HCT116 (cell line): ENCODE measurements at regions not wholly inside any gene's neighbourhood (a gene's known extent, or its start where the extent isn't known, plus 50 kb on each side); places are given as distances from the start of the nearest gene placed in this dataset.

Source experiments
- ATAC-seq: fragments of 200-7000 bp; cut with Tn5 transposase; 2 replicates; pipeline ENCODE4 v1.9.1; 2020; ENCODE audit warnings: mild to moderate bottlenecking, moderate library complexity
- BruUV-seq: library from RNA; stranded (reverse); fragments of 400-500 nt; replicated peaks from 2 replicates; lab custom pipeline; 2021; lab: Mats Ljungman, UMichigan
- CTCF ChIA-PET: fragments of 300-600 bp; sonication (Branson Sonifier 250); formaldehyde crosslinking; loops from one replicate; lab custom pipeline; 2021; ENCODE audit warnings: antibody characterized with exemption; lab: Charles Lee
- POLR2A ChIA-PET: fragments of 300-600, 350-600 bp; sonication (Branson Sonifier 250); formaldehyde crosslinking; loops from one replicate; lab custom pipeline; 2021; ENCODE audit warnings: antibody characterized with exemption; lab: Charles Lee
- RAD21 ChIA-PET, 2 experiments: fragments of 300-600 bp; sonication (Branson Sonifier 250); formaldehyde crosslinking; loops; one replicate each; lab custom pipeline; 2023; ENCODE audit warnings: low total read pairs in 2 of 2; ENCODE audit not compliant: uncharacterized antibody in 2 of 2, unreplicated experiment in 2 of 2, low non-redundant PET in 1 of 2; lab: Charles Lee
- DNase-seq: peaks from one replicate; pipeline ENCODE4 v3.0.0-alpha.2; 2010; ENCODE audit warnings: low read depth, low spot score
- H2AFZ ChIP-seq: fragments of 200-600 bp; shearing (Covaris generic), sonication (generic); 2 replicates; pipeline ENCODE4 v1.6.1; 2017; ENCODE audit warnings: low read depth, mixed run types, mixed read lengths, antibody characterized with exemption, low read length; ENCODE audit not compliant: poor library complexity, severe bottlenecking
- H3K27ac ChIP-seq: 2 replicates; pipeline ENCODE4 v1.5.1; 2012; ENCODE audit warnings: low read depth, low read length
- H3K27me3 ChIP-seq: fragments of 200-600 bp; sonication (generic); 2 replicates; pipeline ENCODE4 v1.6.1; 2016; ENCODE audit warnings: mixed run types, low read length, mixed read lengths; ENCODE audit not compliant: insufficient read depth
- H3K36me3 ChIP-seq, 2 experiments: fragments of 200-500 bp in 1 of 2; fragments of 200-600 bp in 1 of 2; sonication (Bioruptor generic) in 1 of 2; sonication (generic) in 1 of 2; 2 replicates each; pipeline versions ENCODE4 v1.5.1 to v1.6.1; 2014 to 2016; ENCODE audit warnings: low read length in 2 of 2, inconsistent platforms in 1 of 2, mixed read lengths in 1 of 2, mixed run types in 1 of 2; ENCODE audit not compliant: insufficient read depth in 2 of 2, control insufficient read depth in 1 of 2
- H3K4me1 ChIP-seq, 2 experiments: fragments of 200-600 bp in 1 of 2; sonication (generic) in 1 of 2; 2 replicates each; pipeline versions ENCODE4 v1.5.1 to v1.6.1; 2012 to 2017; ENCODE audit warnings: low read length in 2 of 2, inconsistent platforms in 1 of 2, mild to moderate bottlenecking in 1 of 2, mixed read lengths in 1 of 2, mixed run types in 1 of 2, moderate library complexity in 1 of 2; ENCODE audit not compliant: insufficient read depth in 2 of 2, control insufficient read depth in 1 of 2
- H3K4me2 ChIP-seq: fragments of 200-600 bp; sonication (generic); 2 replicates; pipeline ENCODE4 v1.6.1; 2017; ENCODE audit warnings: mixed run types, low read length, mixed read lengths
- H3K4me3 ChIP-seq, 2 experiments: fragments of 200-600 bp in 1 of 2; sonication (generic) in 1 of 2; replicated peaks in 1 of 2; 2 replicates each; pipeline ENCODE4 v1.5.1; 2011 to 2016; ENCODE audit warnings: low read length in 2 of 2, control low read depth in 1 of 2, low read depth in 1 of 2, mild to moderate bottlenecking in 1 of 2, mixed read lengths in 1 of 2, mixed run types in 1 of 2
- H3K79me2 ChIP-seq: fragments of 200-600 bp; sonication (generic); 2 replicates; pipeline ENCODE4 v1.6.1; 2017; ENCODE audit warnings: mild to moderate bottlenecking, mixed run types, low read length, moderate library complexity, mixed read lengths; ENCODE audit not compliant: insufficient read depth
- H3K9ac ChIP-seq: fragments of 200-600 bp; sonication (generic); 2 replicates; pipeline ENCODE4 v1.6.1; 2016; ENCODE audit warnings: low read length, mixed read lengths
- H3K9me2 ChIP-seq: fragments of 200-600 bp; sonication (generic), shearing (Covaris generic); 2 replicates; pipeline ENCODE4 v1.6.1; 2017; ENCODE audit warnings: mixed run types, mild to moderate bottlenecking, moderate library complexity; ENCODE audit not compliant: insufficient read depth
- H3K9me3 ChIP-seq, 2 experiments: fragments of 200-500 bp in 1 of 2; fragments of 200-600 bp in 1 of 2; sonication (Bioruptor generic) in 1 of 2; sonication (generic) in 1 of 2; 2 replicates each; pipeline ENCODE4 v1.6.1; 2014 to 2017; ENCODE audit warnings: low read length in 2 of 2, mixed read lengths in 2 of 2, inconsistent platforms in 1 of 2, low read depth in 1 of 2, mild to moderate bottlenecking in 1 of 2, mixed run types in 1 of 2, moderate library complexity in 1 of 2; ENCODE audit not compliant: control insufficient read depth in 1 of 2, insufficient read depth in 1 of 2
- H4K20me1 ChIP-seq: fragments of 200-600 bp; sonication (generic), shearing (Covaris generic); 2 replicates; pipeline ENCODE4 v1.6.1; 2017; ENCODE audit warnings: mixed run types, mild to moderate bottlenecking, moderate library complexity; ENCODE audit not compliant: insufficient read depth
- CBX3 ChIP-seq: IDR thresholded peaks from 2 replicates; pipeline ENCODE4 v1.6.1; 2012; ENCODE audit warnings: low read depth
- CEBPB ChIP-seq: IDR thresholded peaks from 2 replicates; pipeline ENCODE4 v1.6.1; 2012; ENCODE audit warnings: low read depth
- EGR1 ChIP-seq: IDR thresholded peaks from 2 replicates; pipeline ENCODE4 v1.6.1; 2012; ENCODE audit warnings: low read depth
- ELF1 ChIP-seq: IDR thresholded peaks from 2 replicates; pipeline ENCODE4 v1.6.1; 2012; ENCODE audit warnings: low read depth, borderline replicate concordance
- EZH2 ChIP-seq: fragments of 200-600 bp; sonication (generic); IDR thresholded peaks from 2 replicates; pipeline ENCODE4 v1.6.1; 2017; ENCODE audit warnings: antibody characterized with exemption, mixed run types
- FOSL1 ChIP-seq: IDR thresholded peaks from 2 replicates; pipeline ENCODE4 v1.6.1; 2012; ENCODE audit warnings: low read depth
- JUND ChIP-seq: IDR thresholded peaks from 2 replicates; pipeline ENCODE4 v1.6.1; 2012
- POLR2A ChIP-seq: IDR thresholded peaks from 2 replicates; pipeline ENCODE4 v1.7.0; 2011; ENCODE audit warnings: borderline replicate concordance; ENCODE audit not compliant: insufficient read depth, insufficient read length; ENCODE audit errors: extremely low read depth
- POLR2AphosphoS5 ChIP-seq: IDR thresholded peaks from 2 replicates; pipeline ENCODE4 v1.6.1; 2011; ENCODE audit warnings: mild to moderate bottlenecking, low read depth, low read length, moderate library complexity
- RAD21 ChIP-seq: IDR thresholded peaks from 2 replicates; pipeline ENCODE4 v1.6.1; 2012; ENCODE audit warnings: low read depth, mild to moderate bottlenecking
- SP1 ChIP-seq: IDR thresholded peaks from 2 replicates; pipeline ENCODE4 v1.6.1; 2012; ENCODE audit warnings: low read depth
- SRF ChIP-seq: IDR thresholded peaks from 2 replicates; pipeline ENCODE4 v1.6.1; 2012; ENCODE audit warnings: low read depth
- TCF7L2 ChIP-seq: IDR thresholded peaks from 2 replicates; pipeline ENCODE4 v1.7.0; 2011; ENCODE audit warnings: borderline replicate concordance, inconsistent platforms; ENCODE audit not compliant: insufficient read depth, insufficient read length; ENCODE audit errors: extremely low read depth
- YY1 ChIP-seq: IDR thresholded peaks from 2 replicates; pipeline ENCODE4 v1.6.1; 2011; ENCODE audit warnings: low read length, low read depth, moderate library complexity, mild to moderate bottlenecking; ENCODE audit not compliant: insufficient replicate concordance; ENCODE audit errors: extremely low read depth
- ZFX ChIP-seq: fragments of 450-650 bp; IDR thresholded peaks from 2 replicates; pipeline ENCODE4 v1.6.1; 2017
- intact Hi-C: fragments of 100-400 bp; cut with micrococcal nuclease; formaldehyde crosslinking; loops from 2 replicates; pipeline ENCODE4 v1.10.0; 2022
- TF ChIP-seq, protein P1 (sequence below): IDR thresholded peaks from 2 replicates; pipeline ENCODE4 v1.6.1; 2012
- TF ChIP-seq, protein P2 (sequence below), 3 experiments: fragments of 200-600 bp in 1 of 3; sonication (generic) in 1 of 3; IDR thresholded peaks in 2 of 3; conservative IDR thresholded peaks in 1 of 3; 2 replicates each; pipeline ENCODE4 v1.5.1; 2012 to 2017; ENCODE audit warnings: low read depth in 2 of 3, low read length in 2 of 3, antibody characterized with exemption in 1 of 3, borderline replicate concordance in 1 of 3, control low read depth in 1 of 3, mild to moderate bottlenecking in 1 of 3, mixed read lengths in 1 of 3, mixed run types in 1 of 3, moderate library complexity in 1 of 3; ENCODE audit not compliant: insufficient read depth in 1 of 3

GRCh38 chr20:40486297-40486696 lies 202.7 kb downstream of the MAFB start:
- H4K20me1 ChIP-seq: no peaks in the 10 kb centered on the region
- intact Hi-C loops: no loop called here
- CTCF ChIA-PET: interaction anchor here (1.0 kb wide), 1 partner anchor 15 kb away, joined by 3 read pairs; no protein-coding TSS in a partner anchor
- no peak for TF ChIP-seq SP1
- no peak for TF ChIP-seq SRF
- no peak for TF ChIP-seq FOSL1
- no peak for TF ChIP-seq ZFX
- TF ChIP-seq TCF7L2: no peak
- TF ChIP-seq ELF1: no peak
- no peak for TF ChIP-seq EGR1
- no peak for TF ChIP-seq RAD21
- no peak for TF ChIP-seq POLR2AphosphoS5
- TF ChIP-seq, all 23 proteins: peak for 0
- Histone ChIP-seq H3K4me3 (no peak overlapping the region), H3K9ac (no peak overlapping the region), H3K27ac (no peak overlapping the region), H3K4me2 (no peak overlapping the region), H3K9me2 (no peaks in the 10 kb centered on the region), H2AFZ (no peak overlapping the region), H3K27me3 (peaks cover 18% of the 10 kb centered on the region), H3K9me3 (no peaks in the 10 kb centered on the region), H3K79me2 (no peaks in the 10 kb centered on the region), H3K4me1 (no peaks in the 10 kb centered on the region), H3K36me3 (no peaks in the 10 kb centered on the region)
- RAD21 ChIA-PET: no interaction called here
- DNase-seq (no peak), ATAC-seq (no peak)
- POLR2A ChIA-PET: no interaction called here
- BruUV-seq: no TSS peak

DNA sequence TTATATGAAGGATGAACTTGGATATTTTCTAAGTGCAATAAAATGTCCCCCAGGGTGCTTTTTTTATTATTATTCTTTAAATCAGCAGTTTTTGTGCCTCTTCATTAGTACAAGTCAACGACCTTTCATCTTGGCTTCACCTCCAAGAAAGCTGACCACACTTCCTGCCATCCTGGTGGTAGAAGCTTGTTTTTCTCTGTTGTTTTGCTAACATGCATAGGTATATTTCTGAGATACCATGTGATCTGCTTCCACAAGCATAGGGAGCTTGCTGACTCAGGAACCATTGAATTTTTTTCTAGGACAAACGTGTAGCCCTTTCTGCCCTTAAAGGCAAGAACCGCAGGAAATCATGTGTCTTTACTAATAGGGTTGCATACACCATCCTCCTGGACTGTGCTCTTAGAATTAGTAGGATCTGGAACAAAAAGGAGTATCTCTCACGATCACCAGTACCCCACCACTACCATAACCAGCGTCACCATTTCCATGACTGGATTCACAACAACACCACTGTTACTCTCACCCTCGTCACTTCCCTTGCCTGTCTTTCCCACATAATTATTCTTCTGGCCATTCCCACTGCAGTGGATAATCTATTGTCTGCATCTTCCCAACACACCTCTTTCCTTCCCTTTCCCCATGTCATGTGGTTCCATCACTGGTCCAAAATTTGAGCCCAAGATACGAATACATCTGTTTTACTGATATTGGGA lies 207.1 kb downstream of the MAFB start:
- POLR2A ChIA-PET: no interaction called here

More for the DNA sequence above, 207.1 kb downstream of the MAFB start:
- intact Hi-C loops: no loop called here
- no peak for ATAC-seq
- CTCF ChIA-PET: no interaction called here
- Histone ChIP-seq H3K9ac (no peak overlapping the region), H3K4me3 (no peak overlapping the region), H3K4me2 (no peak overlapping the region), H3K9me2 (no peaks in the 10 kb centered on the region), H2AFZ (no peak overlapping the region)
- no peak for TF ChIP-seq CBX3
- TF ChIP-seq EGR1: no peak
- TF ChIP-seq TCF7L2: no peak
- TF ChIP-seq, protein P1, sequence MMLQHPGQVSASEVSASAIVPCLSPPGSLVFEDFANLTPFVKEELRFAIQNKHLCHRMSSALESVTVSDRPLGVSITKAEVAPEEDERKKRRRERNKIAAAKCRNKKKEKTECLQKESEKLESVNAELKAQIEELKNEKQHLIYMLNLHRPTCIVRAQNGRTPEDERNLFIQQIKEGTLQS: no peak
- TF ChIP-seq POLR2A: no peak
- no peak for TF ChIP-seq CEBPB
- no peak for TF ChIP-seq POLR2AphosphoS5
- TF ChIP-seq, protein P2, sequence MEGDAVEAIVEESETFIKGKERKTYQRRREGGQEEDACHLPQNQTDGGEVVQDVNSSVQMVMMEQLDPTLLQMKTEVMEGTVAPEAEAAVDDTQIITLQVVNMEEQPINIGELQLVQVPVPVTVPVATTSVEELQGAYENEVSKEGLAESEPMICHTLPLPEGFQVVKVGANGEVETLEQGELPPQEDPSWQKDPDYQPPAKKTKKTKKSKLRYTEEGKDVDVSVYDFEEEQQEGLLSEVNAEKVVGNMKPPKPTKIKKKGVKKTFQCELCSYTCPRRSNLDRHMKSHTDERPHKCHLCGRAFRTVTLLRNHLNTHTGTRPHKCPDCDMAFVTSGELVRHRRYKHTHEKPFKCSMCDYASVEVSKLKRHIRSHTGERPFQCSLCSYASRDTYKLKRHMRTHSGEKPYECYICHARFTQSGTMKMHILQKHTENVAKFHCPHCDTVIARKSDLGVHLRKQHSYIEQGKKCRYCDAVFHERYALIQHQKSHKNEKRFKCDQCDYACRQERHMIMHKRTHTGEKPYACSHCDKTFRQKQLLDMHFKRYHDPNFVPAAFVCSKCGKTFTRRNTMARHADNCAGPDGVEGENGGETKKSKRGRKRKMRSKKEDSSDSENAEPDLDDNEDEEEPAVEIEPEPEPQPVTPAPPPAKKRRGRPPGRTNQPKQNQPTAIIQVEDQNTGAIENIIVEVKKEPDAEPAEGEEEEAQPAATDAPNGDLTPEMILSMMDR (IDR thresholded peaks at IDR 0.05 in 2 of 3, conservative IDR thresholded peaks at IDR 0.05 in 1 of 3; ENCODE audit: borderline replicate concordance in 1 of 3, insufficient read depth in 1 of 3, low read depth in 2 of 3, low read length in 2 of 3): no peak
- TF ChIP-seq EZH2: no peak
- no peak for TF ChIP-seq ZFX
- TF ChIP-seq YY1: no peak
- no peak for TF ChIP-seq JUND
- no peak for TF ChIP-seq SRF
- TF ChIP-seq FOSL1: no peak
- TF ChIP-seq, all 23 proteins: peak for 0
- Histone ChIP-seq H3K27me3 (peaks cover 29% of the 10 kb centered on the region), H3K4me1 (no peaks in the 10 kb centered on the region), H3K9me3 (no peaks in the 10 kb centered on the region), H3K36me3 (no peaks in the 10 kb centered on the region), H3K79me2 (no peaks in the 10 kb centered on the region), H3K27ac (no peak overlapping the region), H4K20me1 (no peaks in the 10 kb centered on the region)
- RAD21 ChIA-PET: no interaction called here
- no TSS peak for BruUV-seq
- no peak for DNase-seq
